Renal cortex interstitium (tissue), 11 donors: ENCODE measurements at regions not wholly inside any gene's neighbourhood (a gene's known extent, or its start where the extent isn't known, plus 50 kb on each side); places are given as distances from the start of the nearest gene placed in this dataset.
"Not testable (repeated sequence)": the region's sequence is repeated elsewhere in the genome, so short reads cannot be mapped to it uniquely, and the experiment has no call there.

Source experiments
- DNase-seq, 11 donors: peaks; one replicate each; pipeline ENCODE4 v3.0.0-alpha.2; 2013; ENCODE audit warnings: low read depth in 9 of 11, low spot score in 4 of 11; ENCODE audit errors: extremely low read depth in 1 of 11

DNA sequence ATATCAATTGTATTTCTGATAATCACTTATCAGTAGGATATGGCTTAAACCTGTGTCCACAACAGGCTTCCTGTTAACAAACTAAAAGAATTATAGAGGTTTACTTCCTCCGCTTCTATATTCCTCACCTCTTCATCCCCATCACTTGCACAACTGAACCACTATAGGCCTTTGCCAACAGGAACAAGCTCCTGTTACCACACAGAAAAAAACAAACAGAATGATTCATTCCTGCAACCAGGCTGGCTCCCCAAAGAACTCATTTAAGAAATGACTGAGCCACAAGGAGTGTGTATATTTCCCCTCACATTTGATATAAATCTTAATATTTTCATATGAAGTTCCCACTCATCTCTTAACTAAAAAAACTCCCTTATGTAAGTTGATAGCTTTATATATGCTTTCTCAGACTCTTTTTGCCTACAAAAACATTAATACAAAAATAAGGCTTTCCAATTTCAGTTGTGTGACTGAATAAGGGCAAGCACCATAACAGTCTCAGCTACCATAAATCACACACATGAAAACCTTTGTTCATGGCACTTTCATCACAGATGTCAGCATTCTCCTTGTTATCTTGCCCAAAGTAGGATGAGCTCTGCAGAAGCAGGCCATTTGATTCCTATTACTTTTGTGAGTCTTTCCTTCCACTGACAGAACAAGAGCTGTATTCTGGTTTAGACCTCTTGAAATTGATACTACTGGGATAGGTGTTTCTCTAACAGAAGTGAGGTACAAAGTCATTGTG is 366.8 kb downstream of the SLITRK1 start:
- no peak for DNase-seq

DNA sequence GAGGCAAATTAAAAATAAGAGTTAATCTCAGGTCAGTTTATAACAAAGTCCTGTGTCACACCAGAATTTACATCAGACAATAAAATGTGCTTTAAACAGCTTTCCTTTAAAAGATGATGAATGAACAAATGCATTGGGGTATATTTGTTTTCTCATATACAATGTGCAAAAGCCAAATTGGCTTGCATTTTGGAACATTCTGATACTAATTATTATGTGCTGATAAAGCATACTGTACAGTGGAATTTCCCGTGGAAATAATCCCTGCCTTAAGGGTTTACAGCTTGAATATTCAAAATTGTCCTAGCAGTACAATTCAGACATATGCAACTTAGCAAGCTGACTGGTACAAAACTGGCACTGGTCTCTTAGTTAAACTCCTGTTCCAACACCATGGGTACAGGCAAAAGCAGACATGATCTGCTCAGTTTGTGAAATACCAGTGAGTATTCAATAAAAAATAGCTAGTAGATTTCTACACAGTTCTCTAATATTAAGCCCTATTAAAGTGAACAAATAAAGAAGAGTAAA is 373.4 kb downstream of the SLITRK1 start:
- no peak for DNase-seq

DNA sequence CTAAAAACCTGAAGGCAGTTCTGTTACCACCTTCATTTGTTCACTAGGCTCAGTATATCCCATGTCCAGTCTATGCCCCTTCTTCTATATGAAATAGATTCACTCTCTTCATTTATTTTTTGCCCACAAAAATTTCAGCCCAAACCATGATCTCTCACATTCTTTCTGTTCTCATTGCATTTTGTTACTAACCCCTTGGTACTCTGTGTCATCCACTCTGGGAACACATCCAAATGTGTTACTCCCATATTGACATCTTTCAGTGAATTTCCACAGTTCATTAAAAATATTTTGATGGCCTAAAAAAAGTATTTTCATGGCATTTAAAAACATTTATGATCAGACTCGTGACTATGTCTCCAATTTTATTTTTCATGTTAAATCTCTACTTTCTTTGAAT is 378.9 kb downstream of the SLITRK1 start:
- no peak for DNase-seq

DNA sequence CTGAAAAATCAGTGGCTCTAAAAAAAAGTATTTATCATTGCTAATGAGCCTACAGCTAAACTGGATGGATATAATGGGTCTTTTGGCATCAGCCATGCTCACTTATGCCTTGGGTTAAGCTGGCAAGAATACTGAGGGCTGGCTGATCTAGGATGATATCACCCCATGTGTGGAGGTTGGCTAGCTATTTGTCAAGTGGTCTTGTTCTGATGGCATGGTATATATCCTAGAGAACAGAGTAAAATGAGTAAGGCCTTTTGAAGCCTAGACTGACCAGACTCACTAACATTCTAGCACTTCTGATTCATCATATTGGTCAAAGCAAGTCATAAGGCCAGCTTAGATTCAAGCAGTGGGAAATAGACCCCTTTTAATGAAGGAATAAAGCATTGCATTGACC is 383.0 kb downstream of the SLITRK1 start:
- no peak for DNase-seq

GRCh38 chr13:83498481-83499190 is 383.6 kb downstream of the SLITRK1 start:
- no peak for DNase-seq

DNA sequence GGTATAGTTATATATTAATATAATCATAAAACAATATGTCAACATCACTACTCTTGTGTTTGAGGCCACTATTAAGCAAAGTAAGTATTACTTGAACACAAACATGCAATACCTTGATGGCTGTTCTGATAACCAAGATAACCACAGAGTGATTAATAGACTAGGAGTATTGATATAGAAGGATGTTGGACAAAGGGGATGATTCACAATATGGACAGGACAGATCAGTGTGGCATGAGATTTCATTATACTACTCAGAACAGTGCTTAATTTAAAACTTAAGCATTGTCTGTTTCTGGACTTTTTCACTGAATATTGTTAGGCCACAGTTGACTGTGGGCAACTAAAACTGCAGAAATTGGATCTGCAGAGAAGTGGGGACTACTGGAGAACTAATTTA is 384.2 kb downstream of the SLITRK1 start:
- no peak for DNase-seq

DNA sequence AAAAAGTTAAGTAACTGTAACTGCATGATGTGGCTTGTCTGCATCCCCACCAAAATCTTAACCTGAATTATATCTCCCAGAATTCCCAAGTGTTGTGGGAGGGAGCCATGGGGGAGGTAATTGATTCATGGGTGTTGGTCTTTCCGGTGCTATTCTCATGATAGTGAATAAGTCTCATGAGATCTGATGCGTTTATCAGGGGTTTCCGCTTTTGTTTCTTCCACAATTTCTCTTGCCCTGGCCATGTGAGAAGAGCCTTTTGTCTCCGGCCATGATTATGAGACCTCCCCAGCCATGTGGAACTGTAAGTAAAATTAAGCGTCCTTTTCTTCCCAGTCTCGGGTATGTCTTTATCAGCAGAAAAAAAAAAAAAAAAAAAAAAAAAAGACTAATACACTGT is 385.8 kb downstream of the SLITRK1 start:
- no peak for DNase-seq

- DNase-seq: no peak
Measured at GRCh38 chr13:83485101-83485500, 397.2 kb downstream of the SLITRK1 start.

GRCh38 chr13:83471011-83471410 is 411.3 kb downstream of the SLITRK1 start:
- no peak for DNase-seq

- no peak for DNase-seq
Measured at GRCh38 chr13:83470133-83470797, 412.0 kb downstream of the SLITRK1 start.

DNA sequence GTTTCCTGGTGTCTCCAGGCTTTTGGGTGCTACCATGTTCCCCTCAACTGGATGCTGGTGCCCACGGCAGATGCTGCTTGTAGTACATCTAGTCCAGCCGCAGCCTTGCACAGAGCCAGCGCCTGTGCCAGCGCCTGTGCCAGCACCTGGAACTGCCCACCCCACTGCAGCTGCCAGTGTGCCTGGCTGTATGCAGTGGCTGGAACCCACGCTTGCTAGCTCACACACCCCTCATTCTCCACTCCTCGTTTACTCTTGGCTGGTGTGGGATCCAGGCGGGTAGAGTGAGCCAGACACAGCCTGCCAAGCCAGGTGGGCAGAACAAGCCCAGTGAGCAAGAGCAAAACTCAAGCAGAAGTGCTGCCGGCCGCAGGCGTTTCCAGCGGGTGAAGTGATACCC is 428.6 kb downstream of the SLITRK1 start:
- DNase-seq: no peak

DNA sequence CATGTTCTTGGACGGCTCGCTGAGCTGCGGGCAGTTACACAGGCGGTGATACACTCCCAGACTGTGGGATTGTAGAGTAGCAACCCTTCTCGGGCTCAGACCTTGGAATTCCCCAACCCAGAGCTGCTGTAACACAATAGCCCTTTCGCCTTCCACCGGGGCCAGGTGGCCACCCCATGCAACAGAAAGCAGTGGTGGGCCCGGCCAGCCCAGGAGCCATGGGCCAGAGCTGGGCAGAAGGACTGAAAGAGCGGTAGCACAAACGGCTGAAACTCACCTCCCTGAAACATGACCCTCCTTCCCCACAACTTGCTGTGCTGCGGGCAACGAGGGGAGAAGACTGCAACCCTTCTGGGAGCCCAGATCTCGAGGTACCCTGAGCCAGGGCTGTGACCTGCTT is 429.0 kb downstream of the SLITRK1 start:
- DNase-seq: no peak

GRCh38 chr13:83452292-83452950 is 429.9 kb downstream of the SLITRK1 start:
- no peak for DNase-seq

DNA sequence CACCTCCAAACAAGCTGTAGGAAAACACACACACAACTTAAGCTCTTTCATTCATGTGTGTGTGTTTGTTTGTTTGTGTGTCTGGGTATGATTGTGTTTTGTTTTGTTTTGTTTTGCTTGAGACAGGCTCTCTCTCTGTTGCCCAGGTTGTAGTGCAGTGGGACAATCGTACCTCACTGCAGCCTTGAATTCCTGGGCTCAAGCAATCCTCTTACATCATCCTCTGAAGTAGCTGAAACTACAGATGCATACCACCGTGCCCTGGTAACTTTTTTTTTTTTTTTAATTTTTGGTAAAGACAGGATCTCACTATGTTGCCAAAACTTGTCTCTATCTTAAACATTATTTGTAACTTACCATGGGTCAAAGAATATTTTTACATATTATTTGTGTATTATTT is 431.7 kb downstream of the SLITRK1 start:
- no peak for DNase-seq

- no peak for DNase-seq
Measured at GRCh38 chr13:83449668-83450395, 432.4 kb downstream of the SLITRK1 start.

DNA sequence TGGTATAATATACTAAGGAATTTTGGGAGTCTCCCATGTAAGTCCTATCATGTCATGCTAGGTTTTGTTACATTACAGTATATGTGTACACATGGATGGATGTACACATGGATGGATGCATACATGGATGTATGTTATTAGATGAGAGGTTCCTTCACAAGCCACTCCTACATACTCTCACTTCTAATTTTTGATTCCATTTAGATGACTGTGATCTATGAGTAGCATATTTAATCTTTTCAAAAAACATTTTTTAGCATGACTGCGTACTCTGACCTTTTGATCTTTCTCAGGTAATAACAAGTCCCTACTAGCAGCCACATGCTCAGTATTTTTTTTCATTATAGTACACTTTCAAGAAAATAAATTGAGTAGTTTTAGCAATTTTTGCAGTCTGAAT is 441.8 kb downstream of the SLITRK1 start:
- no peak for DNase-seq

DNA sequence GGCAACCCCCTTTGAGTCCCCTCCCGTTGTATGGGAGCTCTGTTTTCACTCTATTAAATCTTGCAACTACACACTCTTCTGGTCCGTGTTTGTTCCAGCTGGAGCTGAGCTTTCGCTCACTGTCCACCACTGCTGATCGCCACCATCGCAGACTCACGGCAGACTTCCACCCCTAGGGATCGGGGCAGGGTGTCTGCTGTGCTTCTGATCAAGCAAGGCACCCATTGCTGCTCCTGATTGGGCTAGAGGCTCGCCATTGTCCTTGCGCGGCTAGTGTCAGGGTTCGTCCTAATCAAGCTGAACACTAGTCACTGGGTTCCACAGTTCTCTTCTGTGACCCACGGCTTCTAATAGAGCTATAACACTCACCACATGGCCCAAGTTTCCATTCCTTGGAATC is 442.8 kb downstream of the SLITRK1 start:
- DNase-seq: not testable (repeated sequence)

- DNase-seq: no peak
Measured at GRCh38 chr13:83423861-83424260, 458.4 kb downstream of the SLITRK1 start.

GRCh38 chr13:83423381-83423780 is 458.9 kb downstream of the SLITRK1 start:
- no peak for DNase-seq
